Stomach (tissue), 4 donors: ENCODE measurements at regions not wholly inside any gene's neighbourhood (a gene's known extent, or its start where the extent isn't known, plus 50 kb on each side); places are given as distances from the start of the nearest gene placed in this dataset.

Experiments used
- POLR2A ChIP-seq, 4 donors: fragments of 450-650 bp; IDR thresholded peaks; one replicate each; pipeline ENCODE4 v1.6.1; 2016; ENCODE audit warnings: antibody characterized with exemption in 4 of 4, control low read depth in 2 of 4, mild to moderate bottlenecking in 1 of 4, moderate library complexity in 1 of 4
- POLR2AphosphoS5 ChIP-seq, 3 donors: sonication (generic); formaldehyde crosslinking; IDR thresholded peaks; one replicate each; pipeline ENCODE4 v1.6.1; 2016; ENCODE audit warnings: antibody characterized with exemption in 3 of 3

- no peak for TF ChIP-seq POLR2AphosphoS5 (IDR thresholded peaks at IDR 0.05)
- no peak for TF ChIP-seq POLR2A (IDR thresholded peaks at IDR 0.05)
These were observed 408.5 kb upstream of the AGTR1 start for GRCh38 chr3:148289159-148289558.
